A549 (cell line): ENCODE measurements at regions not wholly inside any gene's neighbourhood (a gene's known extent, or its start where the extent isn't known, plus 50 kb on each side); places are given as distances from the start of the nearest gene placed in this dataset.

Experiments used
- ATAC-seq, 2 experiments: fragments of 200-7000 bp in 1 of 2; fragments of >200 bp in 1 of 2; cut with Nextera tagmentation in 1 of 2; cut with Tn5 transposase in 1 of 2; 3 replicates each; pipeline versions ENCODE4 v1.8.0 to v1.9.1; 2018 to 2020; ENCODE audit warnings: mild to moderate bottlenecking in 1 of 2, moderate library complexity in 1 of 2
- CTCF ChIA-PET: fragments of 300-600 bp; sonication (Branson Sonifier 250); formaldehyde crosslinking; extraction: SDS; loops from one replicate; lab custom pipeline; 2021; ENCODE audit warnings: antibody characterized with exemption, inconsistent platforms; lab: Yijun Ruan, JAX
- POLR2A ChIA-PET: fragments of 350-600 bp; formaldehyde crosslinking; extraction: SDS; loops from one replicate; lab custom pipeline; 2021; ENCODE audit warnings: antibody characterized with exemption, inconsistent platforms; lab: Yijun Ruan, JAX
- DNase-seq, 2 experiments: peaks; one replicate each; pipeline versions ENCODE4 v3.0.0 to v3.0.0-alpha.2; 2011 to 2016; ENCODE audit warnings: low read depth in 1 of 2, low spot score in 1 of 2
- FAIRE-seq: peaks from 2 replicates; lab custom pipeline; 2011; peaks lifted over from hg19 to GRCh38; lab: Jason Lieb, UNC
- H3K27ac ChIP-seq, 2 experiments: fragments of >200 bp; sonication (Bioruptor Twin); formaldehyde crosslinking; 3 replicates each; pipeline ENCODE4 v1.5.1; 2016 to 2017
- H3K4me1 ChIP-seq: fragments of >200 bp; sonication (Bioruptor Twin); formaldehyde crosslinking; 3 replicates; pipeline ENCODE4 v1.6.1; 2016
- H3K4me2 ChIP-seq: fragments of >200 bp; sonication (Bioruptor Twin); formaldehyde crosslinking; 3 replicates; pipeline ENCODE4 v1.6.1; 2016
- H3K4me3 ChIP-seq: fragments of >200 bp; sonication (Bioruptor Twin); formaldehyde crosslinking; 3 replicates; pipeline ENCODE4 v1.5.1; 2016
- H3K9me3 ChIP-seq: fragments of >200 bp; sonication (Bioruptor Twin); formaldehyde crosslinking; 3 replicates; pipeline ENCODE4 v1.6.1; 2016
- BHLHE40 ChIP-seq: IDR thresholded peaks from 2 replicates; pipeline ENCODE4 v1.6.1; 2012; ENCODE audit warnings: low read depth, low read length, inconsistent platforms
- CHD4 ChIP-seq: fragments of 200-600 bp; sonication (generic); IDR thresholded peaks from 2 replicates; pipeline ENCODE4 v1.6.1; 2016; ENCODE audit warnings: antibody characterized with exemption, mild to moderate bottlenecking, borderline replicate concordance
- EHF ChIP-seq: fragments of 250-450 bp; sonication (Bioruptor Pico); IDR thresholded peaks from 2 replicates; pipeline ENCODE4 v1.5.0; 2020; ENCODE audit warnings: mild to moderate bottlenecking
- ELK1 ChIP-seq: fragments of 150-350 bp; IDR thresholded peaks from 2 replicates; pipeline ENCODE4 v1.6.1; 2014; ENCODE audit warnings: low read depth, mild to moderate bottlenecking, low read length
- EP300 ChIP-seq, 2 experiments: fragments of >200 bp; sonication (Bioruptor Twin); formaldehyde crosslinking; IDR thresholded peaks; 2 replicates in 1 of 2; 3 replicates in 1 of 2; pipeline ENCODE4 v1.6.1; 2016 to 2017
- FOSL2 ChIP-seq, 2 experiments: fragments of 450-650 bp in 1 of 2; fragments of >200 bp in 1 of 2; sonication (Bioruptor Twin) in 1 of 2; formaldehyde crosslinking; IDR thresholded peaks; 2 replicates each; pipeline versions ENCODE4 v1.5.0 to v1.6.1; 2016 to 2020; ENCODE audit warnings: mild to moderate bottlenecking in 1 of 2, moderate library complexity in 1 of 2
- HES2 ChIP-seq: fragments of >200 bp; sonication (Bioruptor Twin); formaldehyde crosslinking; IDR thresholded peaks from 2 replicates; pipeline ENCODE4 v1.6.1; 2016
- HOXA7 ChIP-seq: fragments of 250-450 bp; sonication (Bioruptor Pico); IDR thresholded peaks from 2 replicates; pipeline ENCODE4 v1.5.0; 2020; ENCODE audit warnings: mild to moderate bottlenecking, moderate library complexity
- JUN ChIP-seq, 2 experiments: fragments of >200 bp; sonication (Bioruptor Twin); formaldehyde crosslinking; IDR thresholded peaks; 2 replicates in 1 of 2; 3 replicates in 1 of 2; pipeline ENCODE4 v1.6.1; 2016 to 2017
- KDM5A ChIP-seq: fragments of 200-600 bp; sonication (generic); IDR thresholded peaks from 2 replicates; pipeline ENCODE4 v1.6.1; 2016; ENCODE audit warnings: antibody characterized with exemption, mild to moderate bottlenecking
- MAZ ChIP-seq: fragments of 150-350 bp; IDR thresholded peaks from 2 replicates; pipeline ENCODE4 v1.6.1; 2014; ENCODE audit warnings: antibody characterized with exemption, low read depth, low read length, borderline replicate concordance
- MYC ChIP-seq: IDR thresholded peaks from 2 replicates; pipeline ENCODE4 v1.6.1; 2012; ENCODE audit warnings: mild to moderate bottlenecking, inconsistent platforms, low read length, improper control_type of control experiment, borderline replicate concordance
- NPAS2 ChIP-seq: fragments of 250-450 bp; sonication (Bioruptor Pico); IDR thresholded peaks from 2 replicates; pipeline ENCODE4 v1.8.0; 2022; ENCODE audit warnings: mild to moderate bottlenecking, moderate library complexity, borderline replicate concordance
- NR3C1 ChIP-seq: fragments of >200 bp; sonication (Bioruptor Twin); formaldehyde crosslinking; IDR thresholded peaks from 3 replicates; pipeline ENCODE4 v1.6.1; 2017
- PBX3 ChIP-seq: IDR thresholded peaks from 2 replicates; pipeline ENCODE4 v1.6.1; 2012
- POLR2AphosphoS2 ChIP-seq: conservative IDR thresholded peaks from 2 replicates; pipeline ENCODE4 v1.6.1; 2012; ENCODE audit warnings: low read length, improper control_type of control experiment, inconsistent platforms
- RAD21 ChIP-seq, 2 experiments: fragments of >200 bp in 1 of 2; sonication (Bioruptor Twin) in 1 of 2; formaldehyde crosslinking in 1 of 2; IDR thresholded peaks in 1 of 2; conservative IDR thresholded peaks in 1 of 2; 2 replicates in 1 of 2; 3 replicates in 1 of 2; pipeline ENCODE4 v1.6.1; 2012 to 2018; ENCODE audit warnings: inconsistent platforms in 1 of 2
- RCOR1 ChIP-seq: fragments of 150-350 bp; IDR thresholded peaks from 2 replicates; pipeline ENCODE4 v1.6.1; 2014; ENCODE audit warnings: antibody characterized with exemption, low read length, low read depth
- REST ChIP-seq: fragments of 200-600 bp; sonication (generic); IDR thresholded peaks from 2 replicates; pipeline ENCODE4 v1.6.1; 2016; ENCODE audit warnings: antibody characterized with exemption, mild to moderate bottlenecking, moderate library complexity
- RNF2 ChIP-seq: fragments of 200-600 bp; sonication (generic); IDR thresholded peaks from 2 replicates; pipeline ENCODE4 v1.6.1; 2016; ENCODE audit warnings: low read depth, mild to moderate bottlenecking, antibody characterized with exemption, moderate library complexity, borderline replicate concordance
- SREBF2 ChIP-seq: fragments of 450-650 bp; IDR thresholded peaks from 2 replicates; pipeline ENCODE4 v1.6.1; 2014; ENCODE audit warnings: mild to moderate bottlenecking, moderate library complexity
- ZNF302 ChIP-seq: fragments of 250-450 bp; sonication (Bioruptor Pico); IDR thresholded peaks from 2 replicates; pipeline ENCODE4 v1.9.0; 2021; ENCODE audit warnings: inconsistent platforms, mild to moderate bottlenecking, moderate library complexity
- ZSCAN20 ChIP-seq: fragments of 250-450 bp; sonication (Bioruptor Pico); IDR thresholded peaks from 2 replicates; pipeline ENCODE4 v1.8.0; 2022; ENCODE audit warnings: mild to moderate bottlenecking, moderate library complexity
- WGBS: methylation state at CpG from one replicate; pipeline ENCODE4 v1.1.6; 2017; ENCODE audit errors: missing lambda C conversion rate; 5-methylcytosine and 5-hydroxymethylcytosine counted together
- TF ChIP-seq, protein P1 (sequence below): IDR thresholded peaks from 2 replicates; pipeline ENCODE4 v1.6.1; 2012; ENCODE audit warnings: low read depth, borderline replicate concordance

GRCh38 chr16:50957056-50957455 is 194.0 kb downstream of the SALL1 start:
- FAIRE-seq: no peak
- H3K4me2 ChIP-seq: no peak overlapping the region
- no peak overlapping the region for H3K4me3 ChIP-seq
- no peak overlapping the region for H3K27ac ChIP-seq
- no peak for TF ChIP-seq SREBF2
- no peak for TF ChIP-seq MYC
- no peak for TF ChIP-seq RAD21 (conservative IDR thresholded peaks at IDR 0.05 in 1 of 2, IDR thresholded peaks at IDR 0.05 in 1 of 2)
- TF ChIP-seq HOXA7 (CRISPR knock-in tag): no peak
- no peak for TF ChIP-seq JUN (IDR thresholded peaks at IDR 0.05)
- no peak for TF ChIP-seq EP300 (IDR thresholded peaks at IDR 0.05)
- TF ChIP-seq NR3C1: no peak
- no peak for TF ChIP-seq FOSL2 (IDR thresholded peaks at IDR 0.05)
- no peak for TF ChIP-seq FOSL2 (CRISPR knock-in tag; IDR thresholded peaks at IDR 0.05)
- no peak for TF ChIP-seq ZNF302 (CRISPR knock-in tag)
- TF ChIP-seq, protein P1, sequence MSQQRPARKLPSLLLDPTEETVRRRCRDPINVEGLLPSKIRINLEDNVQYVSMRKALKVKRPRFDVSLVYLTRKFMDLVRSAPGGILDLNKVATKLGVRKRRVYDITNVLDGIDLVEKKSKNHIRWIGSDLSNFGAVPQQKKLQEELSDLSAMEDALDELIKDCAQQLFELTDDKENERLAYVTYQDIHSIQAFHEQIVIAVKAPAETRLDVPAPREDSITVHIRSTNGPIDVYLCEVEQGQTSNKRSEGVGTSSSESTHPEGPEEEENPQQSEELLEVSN: no peak
- TF ChIP-seq REST: no peak
- TF ChIP-seq, all 56 proteins: peak for 0
- ATAC-seq (no peak), DNase-seq (no peak)
- Histone ChIP-seq H3K9me3 (no peaks in the 10 kb centered on the region), H3K4me1 (no peaks in the 10 kb centered on the region)
- 22% methylated on average over 4 of the region's 4 CpGs for WGBS
- ChIA-PET POLR2A (no interaction called here), CTCF (no interaction called here)

DNA sequence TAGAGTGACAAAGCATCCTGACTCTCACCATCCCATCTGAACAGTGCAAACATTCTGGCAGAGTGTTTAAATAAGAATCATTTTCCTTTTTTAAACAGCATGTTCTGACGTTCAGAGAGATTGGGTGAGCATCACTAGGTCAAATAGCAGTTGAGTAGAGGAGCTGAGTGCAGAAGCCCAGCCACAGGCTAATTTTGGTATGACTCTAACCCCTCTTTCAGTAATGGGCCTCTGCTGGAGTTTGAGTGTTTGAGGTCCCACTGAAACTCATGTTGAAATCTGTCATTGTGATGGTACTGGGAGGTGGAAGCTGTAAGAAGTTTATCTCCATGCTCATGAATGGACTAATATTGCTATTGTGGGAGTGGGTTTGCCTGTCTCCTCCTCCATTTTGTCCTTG is 194.4 kb downstream of the SALL1 start:
- Histone ChIP-seq H3K9me3 (no peaks in the 10 kb centered on the region), H3K4me2 (no peak overlapping the region), H3K4me1 (no peaks in the 10 kb centered on the region), H3K4me3 (no peak overlapping the region), H3K27ac (no peak overlapping the region)
- FAIRE-seq (no peak), DNase-seq (no peak), ATAC-seq (no peak)
- POLR2A ChIA-PET: no interaction called here
- CTCF ChIA-PET: no interaction called here
- 0% methylated on average over 1 of the region's 1 CpG for WGBS
- TF ChIP-seq NPAS2 (CRISPR knock-in tag): no peak
- TF ChIP-seq MAZ: no peak
- TF ChIP-seq BHLHE40: no peak
- no peak for TF ChIP-seq ELK1
- TF ChIP-seq POLR2AphosphoS2: no peak
- TF ChIP-seq EHF (CRISPR knock-in tag): no peak
- no peak for TF ChIP-seq KDM5A
- no peak for TF ChIP-seq CHD4
- no peak for TF ChIP-seq MYC
- no peak for TF ChIP-seq FOSL2 (IDR thresholded peaks at IDR 0.05)
- no peak for TF ChIP-seq FOSL2 (CRISPR knock-in tag; IDR thresholded peaks at IDR 0.05)
- TF ChIP-seq HES2: no peak
- no peak for TF ChIP-seq PBX3
- no peak for TF ChIP-seq RCOR1
- no peak for TF ChIP-seq ZSCAN20 (CRISPR knock-in tag)
- TF ChIP-seq RNF2: no peak
